OCI-LY7 (cell line): ENCODE measurements at regions not wholly inside any gene's neighbourhood (a gene's known extent, or its start where the extent isn't known, plus 50 kb on each side); places are given as distances from the start of the nearest gene placed in this dataset.

Source experiments
- EZH2phosphoT487 ChIP-seq: fragments of 200-600 bp; sonication (generic); IDR thresholded peaks from 2 replicates; pipeline ENCODE4 v1.6.1; 2018; ENCODE audit warnings: low read depth, borderline replicate concordance, mild to moderate bottlenecking, mixed run types, antibody characterized with exemption, low read length, moderate library complexity, mixed read lengths
- TF ChIP-seq, protein P1 (sequence below): fragments of 200-600 bp; sonication (generic); conservative IDR thresholded peaks from 2 replicates; pipeline ENCODE4 v1.5.1; 2014; ENCODE audit warnings: mild to moderate bottlenecking, antibody characterized with exemption, low read length, moderate library complexity, mixed read lengths

GRCh38 chr10:36766940-36767339, 358.5 kb upstream of the ANKRD30A start:
- TF ChIP-seq, protein P1, sequence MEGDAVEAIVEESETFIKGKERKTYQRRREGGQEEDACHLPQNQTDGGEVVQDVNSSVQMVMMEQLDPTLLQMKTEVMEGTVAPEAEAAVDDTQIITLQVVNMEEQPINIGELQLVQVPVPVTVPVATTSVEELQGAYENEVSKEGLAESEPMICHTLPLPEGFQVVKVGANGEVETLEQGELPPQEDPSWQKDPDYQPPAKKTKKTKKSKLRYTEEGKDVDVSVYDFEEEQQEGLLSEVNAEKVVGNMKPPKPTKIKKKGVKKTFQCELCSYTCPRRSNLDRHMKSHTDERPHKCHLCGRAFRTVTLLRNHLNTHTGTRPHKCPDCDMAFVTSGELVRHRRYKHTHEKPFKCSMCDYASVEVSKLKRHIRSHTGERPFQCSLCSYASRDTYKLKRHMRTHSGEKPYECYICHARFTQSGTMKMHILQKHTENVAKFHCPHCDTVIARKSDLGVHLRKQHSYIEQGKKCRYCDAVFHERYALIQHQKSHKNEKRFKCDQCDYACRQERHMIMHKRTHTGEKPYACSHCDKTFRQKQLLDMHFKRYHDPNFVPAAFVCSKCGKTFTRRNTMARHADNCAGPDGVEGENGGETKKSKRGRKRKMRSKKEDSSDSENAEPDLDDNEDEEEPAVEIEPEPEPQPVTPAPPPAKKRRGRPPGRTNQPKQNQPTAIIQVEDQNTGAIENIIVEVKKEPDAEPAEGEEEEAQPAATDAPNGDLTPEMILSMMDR: no peak
- TF ChIP-seq EZH2phosphoT487: no peak
